ENCODE measurements at regions not wholly inside any gene's neighbourhood (a gene's known extent, or its start where the extent isn't known, plus 50 kb on each side); places are given as distances from the start of the nearest gene placed in this dataset.

DNA sequence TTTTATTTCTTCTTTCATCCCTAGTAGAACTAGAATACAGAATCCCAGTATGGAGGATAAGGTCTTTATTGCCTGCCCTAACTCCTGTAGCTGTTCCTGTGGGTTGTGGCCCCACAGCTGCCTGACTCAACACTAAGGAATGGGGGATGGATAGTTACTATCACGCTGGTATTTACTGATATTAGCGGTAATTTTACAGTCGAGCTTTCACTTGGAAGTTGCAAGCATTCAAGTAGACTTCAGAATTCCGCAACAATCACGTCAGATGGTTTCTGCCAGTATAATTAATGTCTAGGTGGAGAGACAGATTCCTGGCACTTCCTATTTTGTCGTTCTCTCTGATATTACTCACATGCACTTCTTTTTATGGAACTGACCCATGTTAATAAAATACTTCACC lies 489.8 kb downstream of the PABPC4L start:
- TF ChIP-seq, protein P1, sequence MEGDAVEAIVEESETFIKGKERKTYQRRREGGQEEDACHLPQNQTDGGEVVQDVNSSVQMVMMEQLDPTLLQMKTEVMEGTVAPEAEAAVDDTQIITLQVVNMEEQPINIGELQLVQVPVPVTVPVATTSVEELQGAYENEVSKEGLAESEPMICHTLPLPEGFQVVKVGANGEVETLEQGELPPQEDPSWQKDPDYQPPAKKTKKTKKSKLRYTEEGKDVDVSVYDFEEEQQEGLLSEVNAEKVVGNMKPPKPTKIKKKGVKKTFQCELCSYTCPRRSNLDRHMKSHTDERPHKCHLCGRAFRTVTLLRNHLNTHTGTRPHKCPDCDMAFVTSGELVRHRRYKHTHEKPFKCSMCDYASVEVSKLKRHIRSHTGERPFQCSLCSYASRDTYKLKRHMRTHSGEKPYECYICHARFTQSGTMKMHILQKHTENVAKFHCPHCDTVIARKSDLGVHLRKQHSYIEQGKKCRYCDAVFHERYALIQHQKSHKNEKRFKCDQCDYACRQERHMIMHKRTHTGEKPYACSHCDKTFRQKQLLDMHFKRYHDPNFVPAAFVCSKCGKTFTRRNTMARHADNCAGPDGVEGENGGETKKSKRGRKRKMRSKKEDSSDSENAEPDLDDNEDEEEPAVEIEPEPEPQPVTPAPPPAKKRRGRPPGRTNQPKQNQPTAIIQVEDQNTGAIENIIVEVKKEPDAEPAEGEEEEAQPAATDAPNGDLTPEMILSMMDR (IDR thresholded peaks at IDR 0.05 in 8 of 11, conservative IDR thresholded peaks at IDR 0.05 in 3 of 11): no peak
- TF ChIP-seq POLR2A (IDR thresholded peaks at IDR 0.05) (no peak), POLR2AphosphoS5 (IDR thresholded peaks at IDR 0.05) (no peak)
